ENCODE measurements at regions not wholly inside any gene's neighbourhood (a gene's known extent, or its start where the extent isn't known, plus 50 kb on each side); places are given as distances from the start of the nearest gene placed in this dataset.

DNA sequence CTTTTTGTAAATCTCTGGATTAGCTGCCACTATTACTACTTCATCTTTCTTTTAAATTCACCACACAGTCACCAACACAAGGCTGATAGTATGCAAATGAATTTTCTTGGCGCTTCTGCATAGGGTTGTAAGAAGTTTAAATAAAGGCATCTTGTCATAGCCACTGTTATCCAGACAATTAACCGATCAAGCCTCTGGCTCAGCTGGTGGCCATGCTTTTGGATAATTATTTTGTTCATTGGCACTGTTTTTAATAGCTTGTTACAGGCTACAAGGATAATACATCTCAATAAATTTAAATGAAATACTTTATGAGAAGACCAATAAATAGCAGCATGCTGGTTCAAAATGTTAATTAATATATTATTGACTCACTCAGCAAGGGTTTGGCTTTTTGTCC is 1261.0 kb downstream of the FAM181B start:
- no peak for TF ChIP-seq TEAD4 (IDR thresholded peaks at IDR 0.05)
- TF ChIP-seq NFIC (IDR thresholded peaks at IDR 0.05) = no peak
- TF ChIP-seq CREB1 (IDR thresholded peaks at IDR 0.05; ENCODE audit: low read depth) = no peak
- no peak for TF ChIP-seq RAD21 (IDR thresholded peaks at IDR 0.05; ENCODE audit: low read depth)
- TF ChIP-seq, protein P1, sequence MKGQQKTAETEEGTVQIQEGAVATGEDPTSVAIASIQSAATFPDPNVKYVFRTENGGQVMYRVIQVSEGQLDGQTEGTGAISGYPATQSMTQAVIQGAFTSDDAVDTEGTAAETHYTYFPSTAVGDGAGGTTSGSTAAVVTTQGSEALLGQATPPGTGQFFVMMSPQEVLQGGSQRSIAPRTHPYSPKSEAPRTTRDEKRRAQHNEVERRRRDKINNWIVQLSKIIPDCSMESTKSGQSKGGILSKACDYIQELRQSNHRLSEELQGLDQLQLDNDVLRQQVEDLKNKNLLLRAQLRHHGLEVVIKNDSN (IDR thresholded peaks at IDR 0.05) = no peak

DNA sequence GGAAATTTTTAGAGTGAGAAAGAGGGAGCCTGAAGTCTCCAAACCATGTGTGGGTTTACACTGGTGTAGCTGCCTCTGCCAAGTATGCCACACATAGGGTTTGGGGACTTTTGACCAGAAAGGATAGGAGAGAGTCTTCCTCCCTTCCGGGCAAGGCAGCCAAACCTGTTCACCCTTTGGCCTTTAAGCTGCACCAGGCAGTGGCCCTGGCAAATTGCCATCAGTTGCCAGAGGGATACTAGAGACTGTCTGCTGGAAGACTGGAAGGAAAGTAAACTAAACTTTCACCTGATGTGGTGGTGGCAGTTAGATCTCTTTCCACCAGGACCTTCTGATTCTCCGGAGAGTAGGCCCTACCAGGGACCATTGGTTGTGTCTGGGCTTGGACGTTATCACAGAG is 1263.2 kb downstream of the FAM181B start:
- TF ChIP-seq, protein P1 (IDR thresholded peaks at IDR 0.05) = no peak
- no peak for TF ChIP-seq TCF12 (IDR thresholded peaks at IDR 0.05; ENCODE audit: low read depth)
- no peak for TF ChIP-seq TAF1 (IDR thresholded peaks at IDR 0.05; ENCODE audit: low read depth)
- TF ChIP-seq EP300 (IDR thresholded peaks at IDR 0.05; ENCODE audit: borderline replicate concordance) = no peak
- TF ChIP-seq, protein P2, sequence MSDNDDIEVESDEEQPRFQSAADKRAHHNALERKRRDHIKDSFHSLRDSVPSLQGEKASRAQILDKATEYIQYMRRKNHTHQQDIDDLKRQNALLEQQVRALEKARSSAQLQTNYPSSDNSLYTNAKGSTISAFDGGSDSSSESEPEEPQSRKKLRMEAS (IDR thresholded peaks at IDR 0.05) = no peak
- TF ChIP-seq TEAD4 (IDR thresholded peaks at IDR 0.05) = no peak

DNA sequence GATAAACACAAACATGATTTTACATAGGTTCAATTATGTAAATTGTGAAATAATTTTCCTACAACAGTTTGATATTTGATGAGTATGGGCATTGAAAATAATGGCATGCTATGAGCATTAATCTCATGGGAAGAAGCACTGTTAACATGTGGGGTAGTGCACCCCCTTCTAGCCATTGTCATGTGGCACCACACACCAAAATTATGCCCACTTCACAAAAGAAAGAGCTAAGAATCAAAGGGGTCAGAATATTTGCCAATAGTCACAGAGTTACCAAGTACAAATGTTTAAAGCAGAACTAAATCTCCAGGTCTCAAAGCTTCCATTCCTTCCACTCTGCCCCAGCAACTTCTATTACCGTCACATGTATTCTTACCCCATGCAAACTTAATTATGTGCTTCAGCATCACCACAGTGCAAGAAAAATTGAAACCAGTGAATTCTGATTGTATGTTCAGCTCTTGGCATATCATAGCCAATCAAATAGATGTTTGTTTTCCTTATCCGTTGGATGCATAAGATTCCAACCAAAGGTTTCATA is 1273.8 kb downstream of the FAM181B start:
- no peak for TF ChIP-seq NFIC (IDR thresholded peaks at IDR 0.05)
- no peak for TF ChIP-seq YY1 (IDR thresholded peaks at IDR 0.05; ENCODE audit: low read depth)

DNA sequence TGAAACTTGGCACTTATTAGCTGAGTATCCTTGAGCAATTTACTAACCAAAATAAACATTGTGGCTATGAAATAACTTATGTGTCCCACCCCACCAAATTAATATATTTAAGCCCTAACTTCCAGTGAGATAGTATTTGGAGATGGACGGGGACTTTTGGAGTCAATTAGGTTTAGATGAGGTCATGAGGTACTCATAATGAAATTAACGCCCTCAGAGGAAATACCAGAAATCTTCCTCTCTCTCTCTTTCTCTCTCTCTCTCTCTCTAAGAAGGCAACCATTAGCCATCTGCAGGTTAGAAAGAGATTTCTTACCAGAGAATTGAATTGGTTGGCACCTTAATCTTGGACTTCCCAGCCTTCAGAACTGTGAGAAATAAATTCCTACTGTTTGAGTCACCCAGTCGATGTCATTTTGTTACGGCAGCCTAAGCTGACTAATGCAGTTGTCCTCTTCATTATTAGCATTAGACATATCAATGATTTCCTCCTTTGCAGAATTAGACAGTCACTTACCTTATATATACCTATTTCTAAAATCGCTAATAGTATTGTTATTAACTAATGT is 1284.0 kb downstream of the FAM181B start:
- TF ChIP-seq CEBPB (IDR thresholded peaks at IDR 0.05) = no peak
- TF ChIP-seq RAD21 (IDR thresholded peaks at IDR 0.05; ENCODE audit: low read depth) = no peak
- TF ChIP-seq YY1 (IDR thresholded peaks at IDR 0.05; ENCODE audit: low read depth) = no peak
- TF ChIP-seq TAF1 (IDR thresholded peaks at IDR 0.05; ENCODE audit: low read depth) = no peak
- no peak for TF ChIP-seq TCF12 (IDR thresholded peaks at IDR 0.05; ENCODE audit: low read depth)
- no peak for TF ChIP-seq CREB1 (IDR thresholded peaks at IDR 0.05; ENCODE audit: low read depth)
- TF ChIP-seq, protein P1 (IDR thresholded peaks at IDR 0.05) = no peak
- TF ChIP-seq, protein P3, sequence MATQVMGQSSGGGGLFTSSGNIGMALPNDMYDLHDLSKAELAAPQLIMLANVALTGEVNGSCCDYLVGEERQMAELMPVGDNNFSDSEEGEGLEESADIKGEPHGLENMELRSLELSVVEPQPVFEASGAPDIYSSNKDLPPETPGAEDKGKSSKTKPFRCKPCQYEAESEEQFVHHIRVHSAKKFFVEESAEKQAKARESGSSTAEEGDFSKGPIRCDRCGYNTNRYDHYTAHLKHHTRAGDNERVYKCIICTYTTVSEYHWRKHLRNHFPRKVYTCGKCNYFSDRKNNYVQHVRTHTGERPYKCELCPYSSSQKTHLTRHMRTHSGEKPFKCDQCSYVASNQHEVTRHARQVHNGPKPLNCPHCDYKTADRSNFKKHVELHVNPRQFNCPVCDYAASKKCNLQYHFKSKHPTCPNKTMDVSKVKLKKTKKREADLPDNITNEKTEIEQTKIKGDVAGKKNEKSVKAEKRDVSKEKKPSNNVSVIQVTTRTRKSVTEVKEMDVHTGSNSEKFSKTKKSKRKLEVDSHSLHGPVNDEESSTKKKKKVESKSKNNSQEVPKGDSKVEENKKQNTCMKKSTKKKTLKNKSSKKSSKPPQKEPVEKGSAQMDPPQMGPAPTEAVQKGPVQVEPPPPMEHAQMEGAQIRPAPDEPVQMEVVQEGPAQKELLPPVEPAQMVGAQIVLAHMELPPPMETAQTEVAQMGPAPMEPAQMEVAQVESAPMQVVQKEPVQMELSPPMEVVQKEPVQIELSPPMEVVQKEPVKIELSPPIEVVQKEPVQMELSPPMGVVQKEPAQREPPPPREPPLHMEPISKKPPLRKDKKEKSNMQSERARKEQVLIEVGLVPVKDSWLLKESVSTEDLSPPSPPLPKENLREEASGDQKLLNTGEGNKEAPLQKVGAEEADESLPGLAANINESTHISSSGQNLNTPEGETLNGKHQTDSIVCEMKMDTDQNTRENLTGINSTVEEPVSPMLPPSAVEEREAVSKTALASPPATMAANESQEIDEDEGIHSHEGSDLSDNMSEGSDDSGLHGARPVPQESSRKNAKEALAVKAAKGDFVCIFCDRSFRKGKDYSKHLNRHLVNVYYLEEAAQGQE (IDR thresholded peaks at IDR 0.05; ENCODE audit: low read depth) = no peak
- TF ChIP-seq ZBTB7A (IDR thresholded peaks at IDR 0.05; ENCODE audit: low read depth) = no peak
- no peak for TF ChIP-seq EGR1 (IDR thresholded peaks at IDR 0.05)
- TF ChIP-seq, protein P2 (IDR thresholded peaks at IDR 0.05) = no peak
- TF ChIP-seq FOXM1 (IDR thresholded peaks at IDR 0.05; ENCODE audit: borderline replicate concordance, low read depth) = no peak
- TF ChIP-seq EP300 (IDR thresholded peaks at IDR 0.05; ENCODE audit: borderline replicate concordance) = no peak
- TF ChIP-seq TEAD4 (IDR thresholded peaks at IDR 0.05) = no peak
- TF ChIP-seq NFIC (IDR thresholded peaks at IDR 0.05) = no peak

DNA sequence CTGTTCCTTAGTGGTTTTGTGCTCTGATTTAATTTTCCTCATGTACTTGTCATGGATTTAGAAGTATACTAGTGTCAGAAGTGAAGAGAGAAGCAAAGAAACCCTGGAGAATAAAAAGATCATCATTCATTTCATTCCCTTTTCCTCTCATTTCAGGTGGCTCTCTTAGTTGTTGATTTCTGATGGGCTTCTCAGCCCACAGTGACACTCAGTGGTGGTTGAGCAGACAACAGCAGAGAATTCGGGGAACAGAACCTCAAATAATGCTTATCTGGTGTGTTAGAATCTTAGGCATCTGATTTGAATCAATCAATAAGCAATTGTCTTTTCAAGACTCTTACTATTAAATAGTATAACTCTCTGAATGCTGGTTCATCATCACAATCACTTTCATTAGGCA is 1289.4 kb downstream of the FAM181B start:
- TF ChIP-seq, protein P3 (IDR thresholded peaks at IDR 0.05; ENCODE audit: low read depth) = no peak
- TF ChIP-seq CREB1 (IDR thresholded peaks at IDR 0.05; ENCODE audit: low read depth) = no peak

DNA sequence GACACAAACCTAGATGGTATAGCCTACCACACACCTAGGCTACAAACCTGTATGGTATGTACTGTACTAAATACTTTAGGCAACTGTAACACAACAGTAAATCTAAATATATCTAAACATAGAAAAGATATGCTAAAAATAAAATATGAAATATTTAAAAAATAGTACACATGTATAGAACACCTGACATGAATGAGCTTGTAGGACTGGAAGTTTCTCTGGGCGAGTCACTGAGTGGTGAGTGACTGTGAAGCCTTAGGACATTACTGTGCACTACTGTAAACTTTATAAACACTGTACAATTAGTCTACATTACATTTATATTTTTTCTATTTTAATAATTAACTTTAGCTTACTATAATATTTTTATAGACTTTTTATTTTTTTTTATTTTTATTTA is 1301.3 kb downstream of the FAM181B start:
- TF ChIP-seq TCF12 (IDR thresholded peaks at IDR 0.05; ENCODE audit: low read depth) (no peak), FOXM1 (IDR thresholded peaks at IDR 0.05; ENCODE audit: borderline replicate concordance, low read depth) (no peak), CEBPB (IDR thresholded peaks at IDR 0.05) (no peak), ZBTB7A (IDR thresholded peaks at IDR 0.05; ENCODE audit: low read depth) (no peak), TEAD4 (IDR thresholded peaks at IDR 0.05) (no peak), NFIC (IDR thresholded peaks at IDR 0.05) (no peak), TAF1 (IDR thresholded peaks at IDR 0.05; ENCODE audit: low read depth) (no peak), EP300 (IDR thresholded peaks at IDR 0.05; ENCODE audit: borderline replicate concordance) (no peak), RAD21 (IDR thresholded peaks at IDR 0.05; ENCODE audit: low read depth) (no peak), CREB1 (IDR thresholded peaks at IDR 0.05; ENCODE audit: low read depth) (no peak)
- TF ChIP-seq, protein P2 (IDR thresholded peaks at IDR 0.05) = no peak
- TF ChIP-seq, protein P1 (IDR thresholded peaks at IDR 0.05) = no peak

Data from Ishikawa (cell line).